HG03025 (cell line): ENCODE measurements at regions not wholly inside any gene's neighbourhood (a gene's known extent, or its start where the extent isn't known, plus 50 kb on each side); places are given as distances from the start of the nearest gene placed in this dataset.

Experiments
- ATAC-seq: cut with Tn5 transposase; IDR thresholded peaks from one replicate; pipeline ENCODE4 v1.9.1; 2021; ENCODE audit warnings: mild to moderate bottlenecking, moderate library complexity; ENCODE audit not compliant: unreplicated experiment, low FRiP score

GRCh38 chr10:6305401-6306321 lies 102.9 kb downstream of the PFKFB3 start:
- ATAC-seq = no peak

- ATAC-seq = no peak
Measured at GRCh38 chr10:6306917-6307316, 104.2 kb downstream of the PFKFB3 start.

- no peak for ATAC-seq
Measured at GRCh38 chr10:6309816-6310215, 107.1 kb downstream of the PFKFB3 start.

GRCh38 chr10:6310977-6311376 lies 108.2 kb downstream of the PFKFB3 start:
- ATAC-seq = no peak

- ATAC-seq = no peak
Measured at GRCh38 chr10:6311700-6312330, 109.1 kb downstream of the PFKFB3 start.

- no peak for ATAC-seq
Measured at GRCh38 chr10:6312636-6313035, 109.9 kb downstream of the PFKFB3 start.

- no peak for ATAC-seq
Measured at GRCh38 chr10:6313111-6313895, 110.6 kb downstream of the PFKFB3 start.

GRCh38 chr10:6314620-6315205 lies 112.0 kb downstream of the PFKFB3 start:
- ATAC-seq = no peak

- no peak for ATAC-seq
Measured at GRCh38 chr10:6319119-6319518, 116.4 kb downstream of the PFKFB3 start.

- peak; percentile 57 for ATAC-seq
Measured at GRCh38 chr10:6320320-6321010, 117.7 kb downstream of the PFKFB3 start.

GRCh38 chr10:6321880-6322279 lies 119.1 kb downstream of the PFKFB3 start:
- no peak for ATAC-seq

- no peak for ATAC-seq
Measured at GRCh38 chr10:6322805-6323204, 120.1 kb downstream of the PFKFB3 start.

- no peak for ATAC-seq
Measured at GRCh38 chr10:6327961-6328698, 125.4 kb downstream of the PFKFB3 start.

- ATAC-seq = no peak
Measured at GRCh38 chr10:6328699-6329423, 126.1 kb downstream of the PFKFB3 start.

GRCh38 chr10:6333086-6333485 lies 130.4 kb downstream of the PFKFB3 start:
- no peak for ATAC-seq

- no peak for ATAC-seq
Measured at GRCh38 chr10:6333973-6334372, 131.2 kb downstream of the PFKFB3 start.

GRCh38 chr10:6336016-6336415 lies 133.3 kb downstream of the PFKFB3 start:
- no peak for ATAC-seq

GRCh38 chr10:6337382-6337781 lies 134.7 kb downstream of the PFKFB3 start:
- no peak for ATAC-seq

GRCh38 chr10:6338361-6338760 lies 135.6 kb downstream of the PFKFB3 start:
- ATAC-seq = no peak
